NCI-H1092 treated with DMSO at 0.1 percent for 48 hours (cell line): ENCODE measurements at regions not wholly inside any gene's neighbourhood (a gene's known extent, or its start where the extent isn't known, plus 50 kb on each side); places are given as distances from the start of the nearest gene placed in this dataset.
"Not testable (repeated sequence)": the region's sequence is repeated elsewhere in the genome, so short reads cannot be mapped to it uniquely, and the experiment has no call there.

Experiments
- DNase-seq: peaks from one replicate; lab custom pipeline; 2025; lab: John Stamatoyannopoulos, UW

- DNase-seq, result no peak
Measured at GRCh38 chr6:69487688-69488087, 309.1 kb downstream of the LMBRD1 start.

GRCh38 chr6:69466979-69467570, 329.7 kb downstream of the LMBRD1 start:
- DNase-seq, result no peak

GRCh38 chr6:69465866-69466265, 330.9 kb downstream of the LMBRD1 start:
- DNase-seq, result no peak

GRCh38 chr6:69456086-69456485, 340.7 kb downstream of the LMBRD1 start:
- peak; percentile 81 for DNase-seq

GRCh38 chr6:69454619-69455018, 342.2 kb downstream of the LMBRD1 start:
- DNase-seq, result not testable (repeated sequence)

GRCh38 chr6:69450493-69450892, 346.3 kb downstream of the LMBRD1 start:
- not testable (repeated sequence) for DNase-seq

- no peak for DNase-seq
Measured at GRCh38 chr6:69449887-69450286, 346.9 kb downstream of the LMBRD1 start.
